Subcutaneous abdominal adipose tissue (tissue), 5 donors: ENCODE measurements at regions not wholly inside any gene's neighbourhood (a gene's known extent, or its start where the extent isn't known, plus 50 kb on each side); places are given as distances from the start of the nearest gene placed in this dataset.

Source experiments
- H3K27ac ChIP-seq: one replicate; pipeline ENCODE4 v1.7.0; 2013; ENCODE audit warnings: low read depth, mild to moderate bottlenecking, inconsistent platforms, low read length, moderate library complexity
- H3K27me3 ChIP-seq, 5 donors: one replicate each; pipeline ENCODE4 v1.7.0; 2013; ENCODE audit warnings: low read length in 5 of 5, inconsistent platforms in 1 of 5; ENCODE audit not compliant: control insufficient read depth in 5 of 5, insufficient read depth in 4 of 5
- H3K36me3 ChIP-seq, 5 donors: one replicate each; pipeline ENCODE4 v1.7.0; 2013; ENCODE audit warnings: low read length in 5 of 5; ENCODE audit not compliant: control insufficient read depth in 5 of 5, insufficient read depth in 5 of 5
- H3K4me1 ChIP-seq, 5 donors: one replicate each; pipeline ENCODE4 v1.7.0; 2013; ENCODE audit warnings: low read length in 5 of 5, mild to moderate bottlenecking in 3 of 5, moderate library complexity in 1 of 5; ENCODE audit not compliant: control insufficient read depth in 5 of 5, insufficient read depth in 5 of 5
- H3K4me3 ChIP-seq, 5 donors: one replicate each; pipeline ENCODE4 v1.7.0; 2013; ENCODE audit warnings: low read length in 5 of 5, low read depth in 1 of 5
- H3K9ac ChIP-seq, 5 donors: one replicate each; pipeline ENCODE4 v1.7.0; 2013; ENCODE audit warnings: low read length in 5 of 5, mild to moderate bottlenecking in 4 of 5, moderate library complexity in 3 of 5
- H3K9me3 ChIP-seq, 5 donors: one replicate each; pipeline ENCODE4 v1.7.0; 2013; ENCODE audit warnings: low read length in 5 of 5; ENCODE audit not compliant: control insufficient read depth in 5 of 5
- donor health status: healthy.
- donor health status: healthy.
- donor health status: healthy.
- donor health status: healthy.
- donor health status: healthy.

DNA sequence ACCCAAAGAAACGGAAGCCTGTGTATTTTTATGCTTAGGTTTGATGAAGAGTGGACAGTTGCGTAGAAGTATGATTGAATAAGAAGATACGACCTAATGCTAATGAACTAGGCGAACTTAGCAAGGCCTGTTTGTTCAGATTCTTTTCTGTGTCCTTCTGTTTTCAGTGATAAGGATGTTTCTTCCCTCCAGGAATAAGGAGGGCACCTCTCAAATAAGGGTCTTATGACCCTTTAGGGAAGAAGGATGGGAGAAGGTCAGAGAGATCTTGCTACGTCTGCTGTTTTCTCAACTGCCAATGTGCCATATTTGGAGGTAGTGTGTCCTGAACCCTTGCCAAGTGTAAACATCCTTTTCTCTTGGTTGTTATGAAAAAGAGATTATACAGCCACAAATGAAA lies 524.8 kb downstream of the UTRN start:
- no peaks in the 10 kb centered on the region for H3K27me3 ChIP-seq
- H3K27ac ChIP-seq, result no peak overlapping the region
- no peak overlapping the region for H3K4me3 ChIP-seq
- no peaks in the 10 kb centered on the region for H3K9me3 ChIP-seq
- H3K36me3 ChIP-seq, result peaks cover 15 to 32% (median 23%) of the 10 kb centered on the region in 5 donors
- H3K4me1 ChIP-seq, result no peaks in the 10 kb centered on the region
- H3K9ac ChIP-seq, result no peak overlapping the region

DNA sequence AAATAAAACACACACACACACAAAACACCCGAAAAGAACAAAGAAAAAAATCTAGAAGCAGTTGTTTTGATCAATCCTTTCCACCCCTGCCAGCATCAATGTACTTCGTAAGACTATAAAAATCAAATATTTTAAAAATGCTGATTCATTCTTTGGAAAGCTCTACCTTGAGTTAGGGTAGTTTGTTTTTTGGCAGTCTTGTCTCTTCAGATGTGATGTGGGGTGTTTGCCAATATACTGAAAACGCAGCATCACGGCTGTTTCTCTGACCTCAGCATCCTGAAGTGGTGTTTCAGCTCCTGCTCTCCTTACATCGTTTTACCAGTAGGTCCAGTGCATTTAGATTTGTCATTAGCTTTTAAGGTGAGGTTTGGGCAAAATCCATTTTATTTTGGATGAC lies 526.0 kb downstream of the UTRN start:
- H3K27me3 ChIP-seq, result no peaks in the 10 kb centered on the region
- no peaks in the 10 kb centered on the region for H3K4me1 ChIP-seq
- H3K36me3 ChIP-seq, result peaks cover 18 to 31% (median 24%) of the 10 kb centered on the region in 5 donors
- no peak overlapping the region for H3K9ac ChIP-seq
- H3K27ac ChIP-seq, result no peak overlapping the region
- no peak overlapping the region for H3K4me3 ChIP-seq
- no peaks in the 10 kb centered on the region for H3K9me3 ChIP-seq

DNA sequence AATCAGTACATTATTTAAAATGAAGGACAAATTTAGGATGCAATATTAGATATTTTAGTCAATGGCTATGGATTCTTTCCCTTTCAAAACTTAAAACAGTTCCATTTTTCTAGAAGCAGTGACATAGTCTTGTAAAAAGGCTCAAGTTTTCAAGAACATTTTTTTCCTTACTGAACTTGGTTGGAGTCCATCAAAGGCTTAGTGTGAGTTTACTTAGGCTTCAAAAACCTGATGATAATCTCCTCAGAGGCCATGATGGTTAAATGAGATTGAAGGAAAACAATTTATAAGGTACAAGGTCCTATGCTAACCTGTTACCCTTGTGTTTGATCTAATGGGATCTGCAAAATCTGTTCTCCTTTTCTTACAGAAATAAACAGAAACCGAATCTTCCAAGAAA lies 531.8 kb downstream of the UTRN start:
- no peak overlapping the region for H3K27ac ChIP-seq
- no peak overlapping the region for H3K4me3 ChIP-seq
- no peaks in the 10 kb centered on the region for H3K9me3 ChIP-seq
- H3K4me1 ChIP-seq, result no peaks in the 10 kb centered on the region
- no peak overlapping the region for H3K9ac ChIP-seq
- H3K36me3 ChIP-seq, result peaks cover 12 to 22% (median 14%) of the 10 kb centered on the region in 5 donors
- H3K27me3 ChIP-seq, result no peaks in the 10 kb centered on the region

DNA sequence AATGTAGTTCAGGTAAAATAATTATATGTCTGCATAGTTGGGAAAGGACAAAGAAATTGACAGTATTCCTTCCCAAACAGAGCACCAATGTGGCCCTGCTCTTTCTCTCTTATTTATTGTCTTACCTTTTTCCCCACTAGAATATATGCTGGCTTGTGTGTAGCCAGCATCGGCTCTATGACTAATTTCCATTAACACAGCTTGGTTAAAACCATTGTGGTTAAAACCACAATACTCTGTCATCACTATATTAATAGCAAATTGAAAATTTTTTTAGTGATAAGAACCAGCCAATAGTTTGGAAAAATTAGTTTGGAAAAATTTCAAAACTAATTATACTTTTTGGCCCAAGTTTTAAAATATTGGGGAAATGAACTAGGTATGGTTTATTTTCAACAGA lies 535.1 kb downstream of the UTRN start:
- Histone ChIP-seq H3K27ac (no peak overlapping the region), H3K4me1 (no peaks in the 10 kb centered on the region), H3K27me3 (no peaks in the 10 kb centered on the region), H3K4me3 (no peak overlapping the region), H3K9me3 (no peaks in the 10 kb centered on the region), H3K36me3 (peaks cover 7 to 20% (median 11%) of the 10 kb centered on the region in 5 donors), H3K9ac (no peak overlapping the region)

DNA sequence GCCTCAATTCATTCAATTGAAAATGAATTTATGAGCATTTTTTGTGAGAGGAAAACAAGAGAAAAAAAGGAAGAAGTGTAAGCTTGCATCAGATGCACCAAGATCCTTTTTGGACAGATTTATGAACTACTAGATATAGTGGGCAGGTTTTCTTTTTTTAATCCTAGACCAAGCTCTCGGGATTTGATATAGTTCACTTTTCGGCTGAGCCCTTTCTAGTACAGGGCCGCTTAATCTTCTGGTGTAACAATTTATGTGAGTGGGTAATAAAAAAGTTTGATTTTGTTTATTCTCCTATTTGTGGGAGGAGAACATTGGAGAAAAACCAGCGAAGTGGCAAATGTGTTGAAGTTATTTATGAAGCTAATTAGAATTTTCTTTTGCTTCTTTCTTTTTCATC lies 538.0 kb downstream of the UTRN start:
- Histone ChIP-seq H3K4me3 (no peak overlapping the region), H3K27me3 (no peaks in the 10 kb centered on the region), H3K36me3 (peaks cover 14 to 27% (median 19%) of the 10 kb centered on the region in 5 donors)

DNA sequence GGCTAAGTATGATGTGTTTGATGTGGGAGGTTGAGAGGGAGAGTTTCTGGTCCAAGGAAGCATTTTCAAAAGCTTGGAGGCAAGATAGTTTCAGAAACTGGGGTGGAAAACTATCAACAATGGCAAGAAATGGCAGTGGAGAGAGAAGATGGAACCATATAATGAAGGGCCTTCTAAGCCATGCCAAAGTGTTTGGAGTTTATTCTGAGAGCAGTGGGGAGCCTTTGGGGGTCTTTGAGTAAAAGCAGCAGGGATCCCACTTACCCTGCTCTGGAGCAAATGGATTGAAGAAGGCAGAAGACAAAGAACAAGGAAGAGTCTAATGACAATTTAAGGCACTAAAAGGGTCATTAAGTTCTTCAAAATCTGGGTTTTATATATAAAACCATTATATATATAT lies 538.9 kb downstream of the UTRN start:
- H3K36me3 ChIP-seq, result peaks cover 21 to 35% (median 28%) of the 10 kb centered on the region in 5 donors
- H3K27me3 ChIP-seq, result no peaks in the 10 kb centered on the region
- peaks cover 0 to 2% (median 0%) of the 10 kb centered on the region in 5 donors for H3K4me1 ChIP-seq
- H3K27ac ChIP-seq, result no peak overlapping the region
- H3K9me3 ChIP-seq, result no peaks in the 10 kb centered on the region
- H3K4me3 ChIP-seq, result no peak overlapping the region
- H3K9ac ChIP-seq, result no peak overlapping the region

More for the DNA sequence above, 538.0 kb downstream of the UTRN start:
- Histone ChIP-seq H3K9me3 (no peaks in the 10 kb centered on the region), H3K4me1 (peaks cover 0 to 2% (median 0%) of the 10 kb centered on the region in 5 donors), H3K9ac (no peak overlapping the region), H3K27ac (no peak overlapping the region)

DNA sequence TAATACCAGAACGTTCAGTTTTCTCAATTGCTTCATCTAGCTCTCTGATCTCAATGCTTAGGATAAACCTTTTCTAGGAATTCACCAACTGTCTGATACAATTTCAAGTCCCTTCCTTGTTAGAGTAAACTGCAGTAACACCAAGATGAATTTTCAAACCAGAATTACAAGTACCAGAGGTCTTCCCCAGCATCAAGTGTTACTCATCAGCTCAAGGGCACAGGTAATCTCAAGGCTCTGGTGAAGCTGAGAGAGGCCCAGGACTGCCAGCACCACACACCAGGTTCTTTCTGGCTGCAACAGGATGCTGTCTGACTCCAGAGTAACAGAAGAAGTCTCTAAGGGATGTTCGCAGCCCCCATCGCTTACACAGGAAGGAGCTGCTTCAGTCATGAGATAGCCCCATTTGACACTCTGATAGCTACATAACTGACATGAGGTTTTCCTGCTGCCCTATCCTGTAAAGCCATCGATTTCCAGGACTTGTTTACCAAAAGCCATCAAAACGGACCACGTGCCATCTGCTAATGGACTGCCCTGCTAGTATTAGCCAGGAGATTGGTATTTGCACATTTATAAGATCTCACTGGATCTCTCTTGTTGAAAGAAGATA lies 549.4 kb downstream of the UTRN start:
- peaks cover 52 to 68% (median 58%) of the 10 kb centered on the region in 5 donors for H3K36me3 ChIP-seq
- no peak overlapping the region for H3K9ac ChIP-seq
- no peak overlapping the region for H3K27ac ChIP-seq
- H3K4me1 ChIP-seq, result no peaks in the 10 kb centered on the region
- no peaks in the 10 kb centered on the region for H3K27me3 ChIP-seq
- H3K4me3 ChIP-seq, result no peak overlapping the region
- no peaks in the 10 kb centered on the region for H3K9me3 ChIP-seq

DNA sequence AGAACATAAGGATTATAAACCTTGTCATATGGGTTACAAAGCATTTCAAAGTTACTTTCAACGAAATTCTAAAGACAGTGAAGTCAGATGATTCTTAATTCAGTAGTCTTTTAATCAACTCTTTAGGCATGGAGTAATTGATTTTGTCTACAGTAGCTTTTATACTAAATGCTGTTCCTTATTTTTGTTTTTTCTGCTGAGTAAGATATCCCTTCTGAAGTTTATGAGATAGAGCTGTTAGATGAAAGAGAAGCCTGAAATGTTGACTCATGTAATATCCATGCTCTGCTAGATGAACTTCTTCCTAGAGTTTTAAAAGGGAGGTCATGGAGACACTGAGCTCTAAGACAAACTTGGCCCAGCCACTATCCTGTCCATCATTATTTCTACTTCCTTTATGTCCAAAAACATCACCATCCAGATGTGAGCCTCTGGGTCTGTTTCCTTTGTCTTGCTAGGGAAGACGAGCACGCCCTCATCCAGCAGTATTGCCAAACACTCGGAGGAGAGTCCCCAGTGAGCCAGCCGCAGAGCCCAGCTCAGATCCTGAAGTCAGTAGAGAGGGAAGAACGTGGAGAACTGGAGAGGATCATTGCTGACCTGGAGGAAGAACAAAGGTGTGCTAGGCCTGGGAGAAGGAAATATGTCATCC lies 550.3 kb downstream of the UTRN start:
- H3K4me1 ChIP-seq, result no peaks in the 10 kb centered on the region
- no peaks in the 10 kb centered on the region for H3K9me3 ChIP-seq
- H3K27ac ChIP-seq, result no peak overlapping the region
- no peak overlapping the region for H3K9ac ChIP-seq
- H3K27me3 ChIP-seq, result no peaks in the 10 kb centered on the region
- no peak overlapping the region for H3K4me3 ChIP-seq
- H3K36me3 ChIP-seq, result peaks cover 52 to 75% (median 62%) of the 10 kb centered on the region in 5 donors

DNA sequence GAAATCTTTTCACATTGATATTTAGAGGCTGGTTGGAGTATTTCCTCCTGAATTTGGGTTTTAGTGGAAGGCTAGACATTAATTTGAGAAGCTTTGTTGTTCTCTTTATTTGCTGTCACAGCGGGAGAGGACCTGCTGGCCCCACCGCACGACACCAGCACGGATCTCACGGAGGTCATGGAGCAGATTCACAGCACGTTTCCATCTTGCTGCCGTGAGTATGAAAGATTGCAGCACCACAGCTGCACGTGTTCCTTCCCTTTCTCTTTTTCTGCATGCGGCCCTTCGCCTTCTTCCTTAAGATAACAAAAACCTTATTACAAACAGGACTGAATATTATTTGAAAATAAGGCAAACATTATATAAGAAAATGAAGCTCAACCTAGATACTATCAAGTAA lies 555.5 kb downstream of the UTRN start:
- Histone ChIP-seq H3K9me3 (no peaks in the 10 kb centered on the region), H3K27ac (no peak overlapping the region), H3K36me3 (peaks cover 41 to 80% (median 65%) of the 10 kb centered on the region in 5 donors), H3K4me3 (no peak overlapping the region), H3K27me3 (no peaks in the 10 kb centered on the region), H3K4me1 (peaks cover 0 to 5% (median 5%) of the 10 kb centered on the region in 5 donors), H3K9ac (no peak overlapping the region)

DNA sequence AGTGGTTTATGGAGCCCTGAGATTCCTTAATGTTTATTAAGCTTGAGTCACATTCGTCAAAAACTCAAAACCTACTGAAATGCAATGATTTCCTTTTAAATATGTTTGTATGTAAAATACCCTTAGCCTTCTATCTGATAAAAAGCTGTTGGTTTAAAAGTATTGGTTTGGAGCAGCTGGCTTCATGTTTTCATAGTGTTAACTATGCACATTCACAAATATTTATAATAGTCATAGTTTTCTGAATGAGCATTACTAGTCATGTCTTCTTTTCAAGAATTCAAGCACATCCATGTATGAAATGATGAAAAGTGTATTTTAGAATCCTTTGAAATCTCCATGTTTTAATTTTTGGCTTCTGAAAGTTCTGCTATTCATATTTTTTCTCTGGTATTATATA lies 558.6 kb downstream of the UTRN start:
- Histone ChIP-seq H3K4me1 (peaks cover 0 to 5% (median 5%) of the 10 kb centered on the region in 5 donors), H3K4me3 (no peak overlapping the region), H3K27me3 (no peaks in the 10 kb centered on the region), H3K36me3 (peaks cover 35 to 72% (median 49%) of the 10 kb centered on the region in 5 donors), H3K9ac (no peak overlapping the region), H3K27ac (no peak overlapping the region), H3K9me3 (no peaks in the 10 kb centered on the region)
